ENCODE measurements at regions not wholly inside any gene's neighbourhood (a gene's known extent, or its start where the extent isn't known, plus 50 kb on each side); places are given as distances from the start of the nearest gene placed in this dataset.
A peak's percentile ranks its signal among the peaks of the same experiment; 100 is the strongest.

DNA sequence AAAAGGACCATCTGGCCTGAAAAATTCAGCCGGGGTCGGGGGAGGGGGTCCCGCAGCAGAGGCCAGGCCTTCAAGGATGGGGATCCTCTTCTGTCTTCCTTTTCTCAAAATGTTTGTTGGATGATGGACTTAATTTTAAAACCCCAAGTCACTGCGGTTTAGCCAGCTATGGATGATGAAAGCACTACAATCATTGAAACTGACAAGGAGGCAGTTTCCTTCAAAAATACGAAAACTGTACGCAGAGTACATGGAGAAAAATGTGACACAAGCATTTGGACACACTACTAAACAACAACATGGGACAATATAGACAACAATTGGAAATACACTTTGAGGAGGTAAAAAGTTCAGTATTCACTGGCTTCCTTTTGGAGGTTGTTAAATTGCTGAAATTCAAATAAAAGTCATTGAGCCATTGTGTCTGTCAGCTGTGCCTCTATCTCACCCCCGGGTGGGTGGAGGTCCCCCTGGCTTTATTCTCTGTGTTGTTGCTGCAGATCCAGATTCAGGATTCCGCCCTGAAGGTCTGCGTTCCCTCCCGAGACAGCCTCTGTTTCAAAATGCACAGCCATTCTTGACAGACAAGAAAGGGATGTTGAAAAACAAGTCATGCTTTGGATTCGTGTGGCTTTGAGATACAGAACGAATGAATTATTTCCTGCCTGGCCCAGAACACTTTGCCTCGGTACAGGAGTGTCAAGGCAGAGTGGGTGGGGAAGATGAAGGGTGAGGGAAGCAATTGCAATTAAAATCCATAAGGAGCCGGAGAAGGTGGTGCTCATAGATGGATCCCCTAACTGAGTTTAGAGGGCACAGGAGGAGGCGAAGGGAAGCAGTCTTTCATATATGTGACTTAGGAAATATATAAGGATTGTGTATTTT is 118.2 kb downstream of the TTLL2 start:
- H3K9me3 ChIP-seq (ENCODE audit: control insufficient read depth in 1 of 2, insufficient read depth in 1 of 2, low read depth in 1 of 2, low read length in 2 of 2): no peaks in the 10 kb centered on the region
- no peaks in the 10 kb centered on the region for H3K36me3 ChIP-seq (ENCODE audit: control insufficient read depth in 1 of 2, insufficient read depth in 2 of 2, low read length in 2 of 2)
- CTCF ChIA-PET: no interaction called here
- ATAC-seq: no peak
- H2AFZ ChIP-seq (ENCODE audit: low read depth, low read length, poor library complexity, severe bottlenecking): no peak overlapping the region
- no peak overlapping the region for H3K4me3 ChIP-seq (replicated peaks in 1 of 2; ENCODE audit: low read depth in 1 of 2, low read length in 2 of 2)
- DNase-seq (ENCODE audit: low read depth, low spot score): no peak
- no peaks in the 10 kb centered on the region for H3K4me1 ChIP-seq (ENCODE audit: control insufficient read depth in 1 of 2, insufficient read depth in 2 of 2, low read length in 2 of 2)
- H4K20me1 ChIP-seq (ENCODE audit: insufficient read depth): no peaks in the 10 kb centered on the region
- RAD21 ChIA-PET (ENCODE audit: low non-redundant PET in 1 of 2, low total read pairs in 2 of 2, uncharacterized antibody in 2 of 2, unreplicated experiment in 2 of 2): no interaction called here
- POLR2A ChIA-PET: no interaction called here
- BruUV-seq (replicated peaks): no TSS peak
- peaks cover 19% of the 10 kb centered on the region; the same call in 1 of the 2 replicates for H3K27me3 ChIP-seq (ENCODE audit: insufficient read depth, low read length)
- no peaks in the 10 kb centered on the region for H3K9me2 ChIP-seq (ENCODE audit: insufficient read depth)
- H3K79me2 ChIP-seq (ENCODE audit: insufficient read depth, low read length): no peaks in the 10 kb centered on the region
- H3K4me2 ChIP-seq (ENCODE audit: low read length): no peak overlapping the region
- intact Hi-C loops (cut with micrococcal nuclease): no loop called here
- TF ChIP-seq TCF7L2 (IDR thresholded peaks at IDR 0.05; ENCODE audit: borderline replicate concordance, extremely low read depth, insufficient read depth, insufficient read length) (no peak), POLR2AphosphoS5 (IDR thresholded peaks at IDR 0.05; ENCODE audit: low read depth, low read length) (no peak), SRF (IDR thresholded peaks at IDR 0.05; ENCODE audit: low read depth) (no peak)
- no peak overlapping the region for H3K27ac ChIP-seq (ENCODE audit: low read depth, low read length)
- no peak overlapping the region for H3K9ac ChIP-seq (ENCODE audit: low read length)

GRCh38 chr6:167444602-167445346 is 119.9 kb downstream of the TTLL2 start:
- peaks cover 19% of the 10 kb centered on the region; the same call in 1 of the 2 replicates for H3K27me3 ChIP-seq (ENCODE audit: insufficient read depth, low read length)
- ATAC-seq: no peak
- TF ChIP-seq POLR2A (IDR thresholded peaks at IDR 0.05; ENCODE audit: borderline replicate concordance, extremely low read depth, insufficient read depth, insufficient read length) (no peak), CBX3 (IDR thresholded peaks at IDR 0.05; ENCODE audit: low read depth) (no peak), RAD21 (IDR thresholded peaks at IDR 0.05; ENCODE audit: low read depth) (peak; percentile 20; the same call in 1 of the 2 replicates), ELF1 (IDR thresholded peaks at IDR 0.05; ENCODE audit: borderline replicate concordance, low read depth) (no peak), EZH2 (IDR thresholded peaks at IDR 0.05) (no peak)
- no peaks in the 10 kb centered on the region for H3K9me2 ChIP-seq (ENCODE audit: insufficient read depth)
- H3K4me1 ChIP-seq (ENCODE audit: control insufficient read depth in 1 of 2, insufficient read depth in 2 of 2, low read length in 2 of 2): no peaks in the 10 kb centered on the region
- H3K27ac ChIP-seq (ENCODE audit: low read depth, low read length): no peak overlapping the region
- no peaks in the 10 kb centered on the region for H4K20me1 ChIP-seq (ENCODE audit: insufficient read depth)
- no peaks in the 10 kb centered on the region for H3K36me3 ChIP-seq (ENCODE audit: control insufficient read depth in 1 of 2, insufficient read depth in 2 of 2, low read length in 2 of 2)
- no peak overlapping the region for H3K9ac ChIP-seq (ENCODE audit: low read length)
- no peak overlapping the region for H2AFZ ChIP-seq (ENCODE audit: low read depth, low read length, poor library complexity, severe bottlenecking)
- RAD21 ChIA-PET (ENCODE audit: low non-redundant PET in 1 of 2, low total read pairs in 2 of 2, uncharacterized antibody in 2 of 2, unreplicated experiment in 2 of 2): no interaction called here
- DNase-seq (ENCODE audit: low read depth, low spot score): no peak
- intact Hi-C loops (cut with micrococcal nuclease): no loop called here
- no peaks in the 10 kb centered on the region for H3K79me2 ChIP-seq (ENCODE audit: insufficient read depth, low read length)
- H3K9me3 ChIP-seq (ENCODE audit: control insufficient read depth in 1 of 2, insufficient read depth in 1 of 2, low read depth in 1 of 2, low read length in 2 of 2): no peaks in the 10 kb centered on the region
- H3K4me3 ChIP-seq (replicated peaks in 1 of 2; ENCODE audit: low read depth in 1 of 2, low read length in 2 of 2): no peak overlapping the region
- CTCF ChIA-PET: no interaction called here
- POLR2A ChIA-PET: no interaction called here
- BruUV-seq (replicated peaks): no TSS peak
- no peak overlapping the region for H3K4me2 ChIP-seq (ENCODE audit: low read length)

All from HCT116 (cell line).